ENCODE measurements at regions not wholly inside any gene's neighbourhood (a gene's known extent, or its start where the extent isn't known, plus 50 kb on each side); places are given as distances from the start of the nearest gene placed in this dataset.
"Not testable (repeated sequence)": the region's sequence is repeated elsewhere in the genome, so short reads cannot be mapped to it uniquely, and the experiment has no call there.

DNA sequence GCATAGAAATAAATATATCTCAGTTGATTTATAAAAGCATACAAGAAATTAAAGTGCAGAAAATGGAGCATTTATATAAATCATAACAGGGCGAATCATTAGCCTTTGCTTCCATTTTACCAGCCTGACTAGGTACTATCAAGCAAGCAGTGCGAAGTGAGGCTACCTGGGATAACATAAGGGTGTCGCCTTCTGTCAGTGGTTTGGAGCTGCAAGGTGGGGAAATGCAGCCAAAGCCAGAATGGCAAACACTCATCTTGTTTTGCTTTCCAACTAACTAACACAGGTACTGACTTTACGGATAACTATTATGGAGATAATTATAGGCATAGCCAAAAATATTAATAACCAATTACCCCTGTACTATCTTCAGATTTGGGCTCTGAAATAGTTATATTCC is 1459.8 kb downstream of the RAPGEF2 start:
- intact Hi-C loops (cut with DNase I; ENCODE audit: low total_unique reads), result no loop called here
- 77 to 89% methylated on average over 4 of the region's 4 CpGs for WGBS, 2 donors
- DNase-seq (ENCODE audit: low spot score in 2 of 2), result no peak
- TF ChIP-seq, protein P1, sequence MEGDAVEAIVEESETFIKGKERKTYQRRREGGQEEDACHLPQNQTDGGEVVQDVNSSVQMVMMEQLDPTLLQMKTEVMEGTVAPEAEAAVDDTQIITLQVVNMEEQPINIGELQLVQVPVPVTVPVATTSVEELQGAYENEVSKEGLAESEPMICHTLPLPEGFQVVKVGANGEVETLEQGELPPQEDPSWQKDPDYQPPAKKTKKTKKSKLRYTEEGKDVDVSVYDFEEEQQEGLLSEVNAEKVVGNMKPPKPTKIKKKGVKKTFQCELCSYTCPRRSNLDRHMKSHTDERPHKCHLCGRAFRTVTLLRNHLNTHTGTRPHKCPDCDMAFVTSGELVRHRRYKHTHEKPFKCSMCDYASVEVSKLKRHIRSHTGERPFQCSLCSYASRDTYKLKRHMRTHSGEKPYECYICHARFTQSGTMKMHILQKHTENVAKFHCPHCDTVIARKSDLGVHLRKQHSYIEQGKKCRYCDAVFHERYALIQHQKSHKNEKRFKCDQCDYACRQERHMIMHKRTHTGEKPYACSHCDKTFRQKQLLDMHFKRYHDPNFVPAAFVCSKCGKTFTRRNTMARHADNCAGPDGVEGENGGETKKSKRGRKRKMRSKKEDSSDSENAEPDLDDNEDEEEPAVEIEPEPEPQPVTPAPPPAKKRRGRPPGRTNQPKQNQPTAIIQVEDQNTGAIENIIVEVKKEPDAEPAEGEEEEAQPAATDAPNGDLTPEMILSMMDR (IDR thresholded peaks at IDR 0.05), result no peak
- no peak for TF ChIP-seq POLR2A (IDR thresholded peaks at IDR 0.05)
- no peak overlapping the region for H3K4me3 ChIP-seq (ENCODE audit: low read depth, poor library complexity, severe bottlenecking)

DNA sequence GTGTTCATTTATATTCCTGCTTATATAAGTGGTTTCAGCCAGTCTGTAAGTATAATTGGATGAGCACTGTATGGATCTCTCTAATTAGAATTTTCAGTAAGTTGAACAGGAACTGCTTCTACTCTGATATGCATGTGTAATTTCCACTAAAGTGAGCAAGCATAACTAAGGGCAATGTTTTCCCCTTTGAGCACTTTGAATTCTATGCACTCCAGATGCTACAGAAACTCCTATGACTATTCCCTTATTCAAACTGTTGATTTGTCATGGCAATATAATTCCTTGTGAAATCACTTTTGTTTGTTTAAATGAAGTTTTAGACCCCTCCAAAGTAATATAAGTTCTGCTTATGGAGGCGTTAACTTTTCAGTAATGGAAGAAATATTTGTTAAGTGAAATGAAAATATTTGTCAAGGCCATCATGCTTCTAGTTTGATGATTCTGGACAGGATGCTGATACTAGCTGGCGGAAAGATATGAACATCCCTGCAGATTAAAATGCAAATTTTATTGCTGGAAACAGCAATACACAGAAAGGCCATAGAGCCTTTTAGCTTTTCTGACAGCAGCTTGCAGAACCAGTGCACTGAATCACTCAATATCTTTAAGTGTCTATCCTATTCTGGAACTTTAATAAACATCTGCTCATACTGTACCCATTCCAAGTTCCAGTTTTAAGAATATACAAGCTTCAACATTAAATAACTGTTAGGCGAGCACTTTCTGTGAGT is 1460.8 kb downstream of the RAPGEF2 start:
- TF ChIP-seq POLR2A (IDR thresholded peaks at IDR 0.05), result no peak
- TF ChIP-seq, protein P1 (IDR thresholded peaks at IDR 0.05), result no peak
- intact Hi-C loops (cut with DNase I; ENCODE audit: low total_unique reads), result no loop called here
- no peak for DNase-seq (ENCODE audit: low spot score in 2 of 2)
- 71 to 83% methylated on average over 3 of the region's 3 CpGs for WGBS, 2 donors
- H3K4me3 ChIP-seq (ENCODE audit: low read depth, poor library complexity, severe bottlenecking), result no peak overlapping the region

DNA sequence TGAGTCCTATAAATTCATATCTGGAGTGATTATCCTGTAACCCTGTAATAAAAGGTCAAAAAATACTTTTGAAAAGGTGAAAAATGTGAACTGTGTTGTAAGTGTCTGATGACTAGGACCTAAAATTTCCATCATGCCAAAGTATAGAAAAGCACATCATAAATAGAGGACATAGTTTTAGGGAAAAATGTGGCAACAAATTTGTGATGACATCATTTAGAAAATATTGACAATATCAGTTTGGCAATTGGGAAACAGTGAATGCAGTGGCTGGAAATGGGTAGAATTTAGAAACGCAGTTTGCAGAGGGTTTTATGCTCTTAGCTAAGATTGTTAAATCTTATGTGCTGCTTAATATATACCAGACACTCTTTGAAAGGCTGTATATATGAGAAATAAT is 1464.8 kb downstream of the RAPGEF2 start:
- intact Hi-C loops (cut with DNase I; ENCODE audit: low total_unique reads), result no loop called here
- DNase-seq (ENCODE audit: low spot score in 2 of 2), result no peak
- TF ChIP-seq POLR2A (IDR thresholded peaks at IDR 0.05), result no peak
- TF ChIP-seq, protein P1 (IDR thresholded peaks at IDR 0.05), result no peak
- H3K4me3 ChIP-seq (ENCODE audit: low read depth, poor library complexity, severe bottlenecking), result no peak overlapping the region
- WGBS, 2 donors, result 81 to 83% methylated on average over 1 of the region's 1 CpG

DNA sequence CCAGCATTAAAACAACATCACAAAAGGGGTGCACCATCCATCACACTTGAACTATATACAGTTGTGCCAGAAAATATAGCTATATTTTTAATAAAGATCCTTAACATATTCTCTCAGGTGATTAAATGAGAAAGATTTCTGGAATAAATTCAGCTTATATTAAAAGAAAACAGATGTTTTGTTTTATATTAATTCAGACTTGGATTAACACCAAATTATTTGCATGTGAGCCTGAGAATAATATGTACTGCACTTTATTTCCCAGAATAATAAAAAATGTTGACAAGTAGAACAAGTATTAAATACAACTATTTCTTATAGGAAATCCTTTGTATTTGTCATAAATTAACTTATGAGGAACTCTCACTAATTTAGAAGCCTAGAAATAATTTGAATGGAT is 1467.4 kb downstream of the RAPGEF2 start:
- DNase-seq (ENCODE audit: low spot score in 2 of 2), result no peak
- intact Hi-C loops (cut with DNase I; ENCODE audit: low total_unique reads), result no loop called here
- H3K4me3 ChIP-seq (ENCODE audit: low read depth, poor library complexity, severe bottlenecking), result no peak overlapping the region
- TF ChIP-seq POLR2A (IDR thresholded peaks at IDR 0.05), result no peak
- TF ChIP-seq, protein P1 (IDR thresholded peaks at IDR 0.05), result no peak

DNA sequence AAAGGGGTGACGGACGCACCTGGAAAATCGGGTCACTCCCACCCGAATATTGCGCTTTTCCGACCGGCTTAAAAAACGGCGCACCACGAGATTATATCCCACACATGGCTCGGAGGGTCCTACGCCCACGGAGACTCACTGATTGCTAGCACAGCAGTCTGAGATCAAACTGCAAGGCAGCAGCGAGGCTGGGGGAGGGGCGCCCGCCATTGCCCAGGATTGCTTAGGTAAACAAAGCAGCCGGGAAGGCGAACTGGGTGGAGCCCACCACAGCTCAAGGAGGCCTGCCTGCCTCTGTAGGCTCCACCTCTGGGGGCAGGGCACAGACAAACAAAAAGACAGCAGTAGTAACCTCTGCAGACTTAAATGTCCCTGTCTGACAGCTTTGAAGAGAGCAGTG is 1471.4 kb downstream of the RAPGEF2 start:
- intact Hi-C loops (cut with DNase I; ENCODE audit: low total_unique reads); H3K4me3 ChIP-seq (ENCODE audit: low read depth, poor library complexity, severe bottlenecking); DNase-seq (ENCODE audit: low spot score in 2 of 2): not testable (repeated sequence)
- WGBS, 2 donors, result 87 to 93% methylated on average over 18 of the region's 18 CpGs

DNA sequence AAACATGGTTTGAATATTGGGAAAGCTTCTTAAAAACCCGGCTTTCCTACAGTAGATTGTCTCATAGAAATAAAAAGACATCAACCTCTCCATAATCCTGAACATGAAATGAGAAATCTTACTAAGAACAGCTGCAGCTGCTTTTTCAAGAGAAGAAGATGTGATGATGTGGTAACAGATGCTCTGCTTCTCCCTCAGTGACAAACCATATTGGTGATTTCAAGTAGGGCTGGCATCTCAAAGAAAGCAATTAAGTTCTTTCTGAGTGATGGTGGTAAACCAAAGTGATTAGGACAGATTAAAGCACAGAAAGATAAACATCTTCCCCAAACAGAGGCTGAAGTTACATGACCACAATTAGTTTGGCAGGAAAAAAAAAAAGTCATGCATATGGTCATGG is 1477.7 kb downstream of the RAPGEF2 start:
- TF ChIP-seq, protein P1 (IDR thresholded peaks at IDR 0.05), result no peak
- no peak for TF ChIP-seq POLR2A (IDR thresholded peaks at IDR 0.05)
- H3K4me3 ChIP-seq (ENCODE audit: low read depth, poor library complexity, severe bottlenecking), result no peak overlapping the region
- intact Hi-C loops (cut with DNase I; ENCODE audit: low total_unique reads), result no loop called here
- no peak for DNase-seq (ENCODE audit: low spot score in 2 of 2)
- WGBS, 2 donors, result 61 to 64% methylated on average over 1 of the region's 1 CpG

Data from lower leg skin (tissue), 4 donors.